H9 (cell line): ENCODE measurements at regions not wholly inside any gene's neighbourhood (a gene's known extent, or its start where the extent isn't known, plus 50 kb on each side); places are given as distances from the start of the nearest gene placed in this dataset.

Source experiments
- DNase-seq: peaks from one replicate; pipeline ENCODE4 v3.0.0-alpha.2; 2017
- H2AFZ ChIP-seq: one replicate; pipeline ENCODE4 v1.6.1; 2013; ENCODE audit warnings: mild to moderate bottlenecking, low read length, control low read depth, moderate library complexity
- H2AK5ac ChIP-seq: 2 replicates; pipeline ENCODE4 v1.6.1; 2013; ENCODE audit warnings: low read length, control low read depth, mixed read lengths; ENCODE audit not compliant: insufficient read length
- H2BK120ac ChIP-seq: one replicate; pipeline ENCODE4 v1.6.1; 2013; ENCODE audit warnings: low read depth, mild to moderate bottlenecking, low read length, control low read depth, inconsistent platforms; ENCODE audit not compliant: poor library complexity, severe bottlenecking
- H2BK12ac ChIP-seq: 2 replicates; pipeline ENCODE4 v1.6.1; 2013; ENCODE audit warnings: low read length, control low read depth, mixed read lengths, low read depth; ENCODE audit not compliant: insufficient read length
- H2BK15ac ChIP-seq: 2 replicates; pipeline ENCODE4 v1.6.1; 2013; ENCODE audit warnings: low read depth, low read length, control low read depth
- H2BK20ac ChIP-seq: one replicate; pipeline ENCODE4 v1.6.1; 2013; ENCODE audit warnings: low read depth, mild to moderate bottlenecking, low read length, control low read depth, inconsistent platforms; ENCODE audit not compliant: poor library complexity, severe bottlenecking
- H2BK5ac ChIP-seq: 2 replicates; pipeline ENCODE4 v1.6.1; 2013; ENCODE audit warnings: low read length, control low read depth, mixed read lengths; ENCODE audit not compliant: insufficient read length
- H3K14ac ChIP-seq: 2 replicates; pipeline ENCODE4 v1.6.1; 2013; ENCODE audit warnings: low read length, control low read depth; ENCODE audit not compliant: insufficient read depth
- H3K18ac ChIP-seq: 2 replicates; pipeline ENCODE4 v1.6.1; 2013; ENCODE audit warnings: low read depth, mild to moderate bottlenecking, mixed read lengths, low read length, control low read depth; ENCODE audit not compliant: insufficient read length
- H3K23ac ChIP-seq: 2 replicates; pipeline ENCODE4 v1.6.1; 2013; ENCODE audit warnings: low read length, control low read depth, mixed read lengths, low read depth; ENCODE audit not compliant: insufficient read length
- H3K23me2 ChIP-seq: 2 replicates; pipeline ENCODE4 v1.6.1; 2013; ENCODE audit warnings: low read depth, mild to moderate bottlenecking, mixed read lengths, low read length, control low read depth; ENCODE audit not compliant: insufficient read length, poor library complexity, severe bottlenecking
- H3K27ac ChIP-seq: 2 replicates; pipeline ENCODE4 v1.5.1; 2013; ENCODE audit warnings: low read length, control low read depth, mixed read lengths, low read depth; ENCODE audit not compliant: insufficient read length
- H3K27me3 ChIP-seq: 2 replicates; pipeline ENCODE4 v1.6.1; 2013; ENCODE audit warnings: low read length, control low read depth, inconsistent platforms; ENCODE audit not compliant: insufficient read depth
- H3K4ac ChIP-seq: 2 replicates; pipeline ENCODE4 v1.6.1; 2013; ENCODE audit warnings: low read depth, mild to moderate bottlenecking, control low read depth, inconsistent platforms, low read length, moderate library complexity
- H3K4me1 ChIP-seq: 2 replicates; pipeline ENCODE4 v1.6.1; 2013; ENCODE audit warnings: low read length, control low read depth, inconsistent platforms; ENCODE audit not compliant: insufficient read depth
- H3K4me2 ChIP-seq: 2 replicates; pipeline ENCODE4 v1.6.1; 2013; ENCODE audit warnings: low read length, control low read depth, mixed read lengths; ENCODE audit not compliant: insufficient read length, insufficient read depth
- H3K56ac ChIP-seq: 2 replicates; pipeline ENCODE4 v1.6.1; 2013; ENCODE audit warnings: low read depth, mild to moderate bottlenecking, mixed read lengths, low read length, control low read depth; ENCODE audit not compliant: insufficient read length
- H3K79me1 ChIP-seq: 2 replicates; pipeline ENCODE4 v1.6.1; 2013; ENCODE audit warnings: low read depth, mild to moderate bottlenecking, moderate library complexity, low read length, control low read depth, inconsistent platforms; ENCODE audit not compliant: insufficient read depth, poor library complexity, severe bottlenecking
- H3K79me2 ChIP-seq: 2 replicates; pipeline ENCODE4 v1.6.1; 2013; ENCODE audit warnings: low read length, control low read depth, inconsistent platforms; ENCODE audit not compliant: insufficient read depth
- H3K9ac ChIP-seq: 2 replicates; pipeline ENCODE4 v1.6.1; 2013; ENCODE audit warnings: low read length, control low read depth, mixed read lengths; ENCODE audit not compliant: insufficient read length; ENCODE audit errors: extremely low read depth
- H3K9me3 ChIP-seq: one replicate; pipeline ENCODE4 v1.6.1; 2013; ENCODE audit warnings: low read depth, low read length, inconsistent platforms; ENCODE audit not compliant: control insufficient read depth
- H3T11ph ChIP-seq: one replicate; pipeline ENCODE4 v1.6.1; 2013; ENCODE audit warnings: mild to moderate bottlenecking, low read length, control low read depth, inconsistent platforms
- H4K20me1 ChIP-seq: one replicate; pipeline ENCODE4 v1.6.1; 2013; ENCODE audit not compliant: control insufficient read depth, insufficient read length, insufficient read depth
- H4K5ac ChIP-seq: 2 replicates; pipeline ENCODE4 v1.6.1; 2013; ENCODE audit warnings: low read depth, mild to moderate bottlenecking, mixed read lengths, low read length, control low read depth; ENCODE audit not compliant: insufficient read length
- H4K8ac ChIP-seq: replicated peaks from 2 replicates; pipeline ENCODE4 v1.6.1; 2013; ENCODE audit warnings: low read length, control low read depth, mixed read lengths, low read depth; ENCODE audit not compliant: insufficient read length
- H4K91ac ChIP-seq: 2 replicates; pipeline ENCODE4 v1.6.1; 2013; ENCODE audit warnings: low read depth, mild to moderate bottlenecking, moderate library complexity, mixed read lengths, low read length, control low read depth; ENCODE audit not compliant: insufficient read length
- H3K27ac Mint-ChIP-seq, 3 experiments: 2 replicates in 2 of 3; 3 replicates in 1 of 3; pipeline ENCODE4 v1.8.0; 2020 to 2021; ENCODE audit warnings: mixed read lengths in 3 of 3, mild to moderate bottlenecking in 1 of 3, moderate library complexity in 1 of 3
- H3K27me3 Mint-ChIP-seq: 2 replicates; pipeline ENCODE4 v1.8.0; 2021; ENCODE audit warnings: low read depth, mild to moderate bottlenecking, moderate library complexity, mixed read lengths
- H3K36me3 Mint-ChIP-seq, 3 experiments: 2 replicates in 2 of 3; 3 replicates in 1 of 3; pipeline ENCODE4 v1.8.0; 2020 to 2021; ENCODE audit warnings: low read depth in 3 of 3, mixed read lengths in 3 of 3; ENCODE audit not compliant: insufficient read depth in 1 of 3
- H3K4me1 Mint-ChIP-seq, 2 experiments: 2 replicates each; pipeline ENCODE4 v1.8.0; 2020; ENCODE audit warnings: mixed read lengths in 2 of 2
- H3K4me3 Mint-ChIP-seq, 2 experiments: 2 replicates in 1 of 2; 3 replicates in 1 of 2; pipeline ENCODE4 v1.8.0; 2020 to 2021; ENCODE audit warnings: mild to moderate bottlenecking in 2 of 2, mixed read lengths in 2 of 2, moderate library complexity in 1 of 2
- H3K9me3 Mint-ChIP-seq, 2 experiments: 2 replicates in 1 of 2; 3 replicates in 1 of 2; pipeline ENCODE4 v1.8.0; 2020; ENCODE audit warnings: mild to moderate bottlenecking in 2 of 2, mixed read lengths in 2 of 2, moderate library complexity in 1 of 2
- WGBS: extraction: QIAGEN DNeasy Blood & Tissue Kit; methylation state at CpG from one replicate; pipeline ENCODE4 v1.1.7; 2013; ENCODE audit warnings: missing lambda C conversion rate, low lambda C conversion rate, mixed read lengths; ENCODE audit not compliant: insufficient read length; ENCODE audit errors: extremely low coverage; 5-methylcytosine and 5-hydroxymethylcytosine counted together
- TF ChIP-seq, protein P1 (sequence below): fragments of 200-600 bp; sonication (generic); conservative IDR thresholded peaks from 3 replicates; pipeline ENCODE4 v1.8.0; 2021; ENCODE audit warnings: antibody characterized with exemption, mild to moderate bottlenecking

DNA sequence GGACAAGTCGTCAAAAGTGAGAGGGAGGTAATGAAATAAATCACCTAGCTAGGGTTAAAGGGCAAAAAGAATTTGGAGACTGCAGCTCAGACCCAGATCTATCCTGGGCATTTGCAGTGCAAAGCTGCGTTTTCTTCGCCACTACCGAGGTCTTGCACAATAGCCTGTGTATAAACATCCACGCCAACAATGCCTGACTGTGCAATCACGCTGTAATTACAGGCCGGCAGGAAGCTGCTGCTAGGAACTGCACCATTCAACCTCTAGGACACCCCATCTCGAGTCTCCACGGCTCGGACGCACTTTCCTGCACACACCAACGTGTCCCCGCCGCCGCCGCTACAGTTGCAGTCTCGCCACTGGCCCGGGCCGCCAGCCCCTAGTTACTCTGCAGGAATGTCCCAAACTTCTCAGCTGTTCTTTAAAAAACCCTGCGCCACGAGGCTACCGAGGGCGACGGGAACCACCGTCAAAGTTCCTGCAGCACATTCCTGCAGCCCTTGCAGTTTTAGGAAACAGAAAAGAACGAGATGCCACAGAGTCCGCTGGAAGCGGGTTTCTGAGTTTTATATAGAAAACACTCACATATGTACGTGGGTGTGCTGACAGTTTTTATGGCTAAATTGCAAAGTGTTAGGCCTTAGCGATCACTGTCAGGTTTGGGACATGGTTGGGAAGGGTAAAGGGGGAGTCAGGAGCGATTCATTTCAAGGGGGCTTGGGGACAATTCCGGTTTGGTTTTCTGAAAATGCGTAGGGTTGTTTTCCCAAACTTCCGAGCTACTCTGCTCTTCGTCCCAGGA, 65.6 kb upstream of the PTGR2 start:
- H3K79me1 ChIP-seq, result no peaks in the 10 kb centered on the region
- H3K4me1 ChIP-seq, result peaks cover 3% of the 10 kb centered on the region; the same call in 1 of the 2 replicates
- H3K79me2 ChIP-seq, result no peaks in the 10 kb centered on the region
- no peak overlapping the region for H3K4ac ChIP-seq
- H2BK12ac ChIP-seq, result no peak overlapping the region
- no CpG with 5 or more reads among the region's 35 CpGs for WGBS
- no peak overlapping the region for H2AFZ ChIP-seq
- no peak overlapping the region for H4K8ac ChIP-seq
- H3K27ac Mint-ChIP-seq, result no peak overlapping the region
- H3K36me3 Mint-ChIP-seq, result no peaks in the 10 kb centered on the region
- H3K23me2 ChIP-seq, result peaks cover 19% of the 10 kb centered on the region
- H3K27me3 Mint-ChIP-seq, result peaks cover 93% of the 10 kb centered on the region
- DNase-seq, result peak; percentile 45
- no peak overlapping the region for H3K23ac ChIP-seq
- no peaks in the 10 kb centered on the region for H4K20me1 ChIP-seq
- no peak overlapping the region for H3T11ph ChIP-seq
- H4K5ac ChIP-seq, result no peak overlapping the region
- H3K27me3 ChIP-seq, result peaks cover 21% of the 10 kb centered on the region; the same call in 1 of the 2 replicates
- H3K4me3 Mint-ChIP-seq, result peak overlapping the region; percentile 72 to 91
- H3K9me3 Mint-ChIP-seq, result no peaks in the 10 kb centered on the region; a peak in 1 of 5 replicates
- H4K91ac ChIP-seq, result no peak overlapping the region
- peak overlapping the region; percentile 33 for H3K9ac ChIP-seq
- peaks cover 38 to 45% of the 10 kb centered on the region in 2 experiments for H3K4me1 Mint-ChIP-seq
- peak overlapping the region; percentile 79 for H3K4me2 ChIP-seq
- TF ChIP-seq, protein P1, sequence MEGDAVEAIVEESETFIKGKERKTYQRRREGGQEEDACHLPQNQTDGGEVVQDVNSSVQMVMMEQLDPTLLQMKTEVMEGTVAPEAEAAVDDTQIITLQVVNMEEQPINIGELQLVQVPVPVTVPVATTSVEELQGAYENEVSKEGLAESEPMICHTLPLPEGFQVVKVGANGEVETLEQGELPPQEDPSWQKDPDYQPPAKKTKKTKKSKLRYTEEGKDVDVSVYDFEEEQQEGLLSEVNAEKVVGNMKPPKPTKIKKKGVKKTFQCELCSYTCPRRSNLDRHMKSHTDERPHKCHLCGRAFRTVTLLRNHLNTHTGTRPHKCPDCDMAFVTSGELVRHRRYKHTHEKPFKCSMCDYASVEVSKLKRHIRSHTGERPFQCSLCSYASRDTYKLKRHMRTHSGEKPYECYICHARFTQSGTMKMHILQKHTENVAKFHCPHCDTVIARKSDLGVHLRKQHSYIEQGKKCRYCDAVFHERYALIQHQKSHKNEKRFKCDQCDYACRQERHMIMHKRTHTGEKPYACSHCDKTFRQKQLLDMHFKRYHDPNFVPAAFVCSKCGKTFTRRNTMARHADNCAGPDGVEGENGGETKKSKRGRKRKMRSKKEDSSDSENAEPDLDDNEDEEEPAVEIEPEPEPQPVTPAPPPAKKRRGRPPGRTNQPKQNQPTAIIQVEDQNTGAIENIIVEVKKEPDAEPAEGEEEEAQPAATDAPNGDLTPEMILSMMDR, result peak; percentile 24; the same call in 1 of the 3 replicates
- H3K14ac ChIP-seq, result no peak overlapping the region
- H2BK20ac ChIP-seq, result no peak overlapping the region
- no peak overlapping the region for H3K27ac ChIP-seq
- H2BK15ac ChIP-seq, result no peak overlapping the region
- no peak overlapping the region for H3K56ac ChIP-seq
- no peak overlapping the region for H2BK120ac ChIP-seq
- no peak overlapping the region for H2AK5ac ChIP-seq
- no peak overlapping the region for H3K18ac ChIP-seq
- no peaks in the 10 kb centered on the region for H3K9me3 ChIP-seq
- H2BK5ac ChIP-seq, result no peak overlapping the region
